ENCODE measurements at regions not wholly inside any gene's neighbourhood (a gene's known extent, or its start where the extent isn't known, plus 50 kb on each side); places are given as distances from the start of the nearest gene placed in this dataset.

DNA sequence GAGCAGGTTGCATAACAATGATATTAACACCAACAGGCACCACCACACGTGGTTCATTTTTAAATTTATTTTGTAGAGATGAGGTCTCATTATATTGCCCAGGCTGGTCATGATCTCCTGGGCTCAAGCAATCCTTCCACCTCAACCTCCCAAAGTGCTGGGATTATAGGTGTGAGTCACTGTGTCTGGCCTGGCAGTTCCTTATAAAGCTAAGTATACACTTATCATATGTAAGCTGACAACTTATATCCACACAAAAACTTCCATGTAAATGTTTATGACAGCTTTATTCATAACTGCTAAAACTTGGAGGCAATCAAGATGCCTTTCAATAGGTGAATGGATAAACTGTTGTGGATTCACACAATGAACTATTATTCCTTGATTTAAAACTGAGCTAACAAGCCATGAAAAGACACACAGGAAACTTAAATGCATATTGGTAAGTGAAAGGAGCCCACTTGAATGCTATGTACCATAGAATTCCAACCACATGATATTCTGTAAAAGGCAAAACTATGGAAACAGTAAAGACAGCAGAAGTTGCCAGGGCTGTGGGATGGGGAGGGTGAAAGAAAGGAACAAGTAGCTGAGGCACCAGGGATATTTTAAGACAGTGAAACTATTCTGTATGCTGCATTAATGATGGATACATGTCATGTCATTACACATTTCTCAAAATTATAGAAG lies 156.5 kb upstream of the KCNJ18 start:
- TF ChIP-seq POLR2AphosphoS5 (IDR thresholded peaks at IDR 0.05; ENCODE audit: low read depth, low read length), result no peak
- no peak for TF ChIP-seq SIN3A (IDR thresholded peaks at IDR 0.05; ENCODE audit: borderline replicate concordance, insufficient read depth, low read length)
- TF ChIP-seq TAF1 (IDR thresholded peaks at IDR 0.05; ENCODE audit: borderline replicate concordance, insufficient read depth, low read length), result no peak
- no peak for TF ChIP-seq FOXP2 (optimal IDR thresholded peaks at IDR 0.05; ENCODE audit: borderline replicate concordance, extremely low read depth, extremely low read length, insufficient read depth)
- TF ChIP-seq, protein P1, sequence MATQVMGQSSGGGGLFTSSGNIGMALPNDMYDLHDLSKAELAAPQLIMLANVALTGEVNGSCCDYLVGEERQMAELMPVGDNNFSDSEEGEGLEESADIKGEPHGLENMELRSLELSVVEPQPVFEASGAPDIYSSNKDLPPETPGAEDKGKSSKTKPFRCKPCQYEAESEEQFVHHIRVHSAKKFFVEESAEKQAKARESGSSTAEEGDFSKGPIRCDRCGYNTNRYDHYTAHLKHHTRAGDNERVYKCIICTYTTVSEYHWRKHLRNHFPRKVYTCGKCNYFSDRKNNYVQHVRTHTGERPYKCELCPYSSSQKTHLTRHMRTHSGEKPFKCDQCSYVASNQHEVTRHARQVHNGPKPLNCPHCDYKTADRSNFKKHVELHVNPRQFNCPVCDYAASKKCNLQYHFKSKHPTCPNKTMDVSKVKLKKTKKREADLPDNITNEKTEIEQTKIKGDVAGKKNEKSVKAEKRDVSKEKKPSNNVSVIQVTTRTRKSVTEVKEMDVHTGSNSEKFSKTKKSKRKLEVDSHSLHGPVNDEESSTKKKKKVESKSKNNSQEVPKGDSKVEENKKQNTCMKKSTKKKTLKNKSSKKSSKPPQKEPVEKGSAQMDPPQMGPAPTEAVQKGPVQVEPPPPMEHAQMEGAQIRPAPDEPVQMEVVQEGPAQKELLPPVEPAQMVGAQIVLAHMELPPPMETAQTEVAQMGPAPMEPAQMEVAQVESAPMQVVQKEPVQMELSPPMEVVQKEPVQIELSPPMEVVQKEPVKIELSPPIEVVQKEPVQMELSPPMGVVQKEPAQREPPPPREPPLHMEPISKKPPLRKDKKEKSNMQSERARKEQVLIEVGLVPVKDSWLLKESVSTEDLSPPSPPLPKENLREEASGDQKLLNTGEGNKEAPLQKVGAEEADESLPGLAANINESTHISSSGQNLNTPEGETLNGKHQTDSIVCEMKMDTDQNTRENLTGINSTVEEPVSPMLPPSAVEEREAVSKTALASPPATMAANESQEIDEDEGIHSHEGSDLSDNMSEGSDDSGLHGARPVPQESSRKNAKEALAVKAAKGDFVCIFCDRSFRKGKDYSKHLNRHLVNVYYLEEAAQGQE (IDR thresholded peaks at IDR 0.05; ENCODE audit: insufficient read depth in 1 of 2, low read depth in 2 of 2, low read length in 2 of 2), result no peak
